ENCODE measurements at regions not wholly inside any gene's neighbourhood (a gene's known extent, or its start where the extent isn't known, plus 50 kb on each side); places are given as distances from the start of the nearest gene placed in this dataset.

GRCh38 chr16:86996081-86996480 lies 321.1 kb downstream of the C16orf95 start:
- no peak overlapping the region for H3K4me3 ChIP-seq
- H3K4me1 ChIP-seq: no peaks in the 10 kb centered on the region
- TF ChIP-seq, protein P1, sequence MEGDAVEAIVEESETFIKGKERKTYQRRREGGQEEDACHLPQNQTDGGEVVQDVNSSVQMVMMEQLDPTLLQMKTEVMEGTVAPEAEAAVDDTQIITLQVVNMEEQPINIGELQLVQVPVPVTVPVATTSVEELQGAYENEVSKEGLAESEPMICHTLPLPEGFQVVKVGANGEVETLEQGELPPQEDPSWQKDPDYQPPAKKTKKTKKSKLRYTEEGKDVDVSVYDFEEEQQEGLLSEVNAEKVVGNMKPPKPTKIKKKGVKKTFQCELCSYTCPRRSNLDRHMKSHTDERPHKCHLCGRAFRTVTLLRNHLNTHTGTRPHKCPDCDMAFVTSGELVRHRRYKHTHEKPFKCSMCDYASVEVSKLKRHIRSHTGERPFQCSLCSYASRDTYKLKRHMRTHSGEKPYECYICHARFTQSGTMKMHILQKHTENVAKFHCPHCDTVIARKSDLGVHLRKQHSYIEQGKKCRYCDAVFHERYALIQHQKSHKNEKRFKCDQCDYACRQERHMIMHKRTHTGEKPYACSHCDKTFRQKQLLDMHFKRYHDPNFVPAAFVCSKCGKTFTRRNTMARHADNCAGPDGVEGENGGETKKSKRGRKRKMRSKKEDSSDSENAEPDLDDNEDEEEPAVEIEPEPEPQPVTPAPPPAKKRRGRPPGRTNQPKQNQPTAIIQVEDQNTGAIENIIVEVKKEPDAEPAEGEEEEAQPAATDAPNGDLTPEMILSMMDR (IDR thresholded peaks at IDR 0.05): no peak
- TF ChIP-seq POLR2A (IDR thresholded peaks at IDR 0.05): no peak
- TF ChIP-seq POLR2AphosphoS5 (IDR thresholded peaks at IDR 0.05; ENCODE audit: insufficient read depth in 1 of 2, low read depth in 1 of 2): no peak
- H3K36me3 ChIP-seq: no peaks in the 10 kb centered on the region
- intact Hi-C loops (cut with DNase I): no loop called here
- no peak for DNase-seq (ENCODE audit: extremely low spot score in 2 of 2)
- no peaks in the 10 kb centered on the region for H3K9me3 ChIP-seq
- H3K27me3 ChIP-seq: no peaks in the 10 kb centered on the region
- no peak overlapping the region for H3K27ac ChIP-seq

DNA sequence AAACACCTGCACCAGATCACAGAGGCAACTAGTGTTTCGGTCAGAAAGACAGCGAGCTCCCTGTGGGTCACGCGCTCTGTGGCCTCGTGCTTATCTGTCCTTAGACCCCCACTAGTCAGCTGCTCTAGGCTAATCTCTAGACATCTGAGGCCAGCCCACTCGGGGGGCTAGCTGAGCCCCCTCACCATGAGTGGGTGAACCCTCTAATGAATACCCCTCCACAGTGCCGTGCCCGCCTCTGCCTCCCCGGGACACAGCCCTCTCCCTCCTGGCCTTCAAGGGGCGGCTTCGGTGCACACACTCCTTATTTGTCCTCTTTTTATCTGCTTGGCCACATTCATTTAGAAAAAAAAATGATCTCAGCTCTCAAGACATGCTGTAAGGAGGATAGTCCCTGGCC lies 320.1 kb downstream of the C16orf95 start:
- no peaks in the 10 kb centered on the region for H3K36me3 ChIP-seq
- no peaks in the 10 kb centered on the region for H3K4me1 ChIP-seq
- H3K9me3 ChIP-seq: no peaks in the 10 kb centered on the region
- no peak overlapping the region for H3K27ac ChIP-seq
- intact Hi-C loops (cut with DNase I): no loop called here
- no peak for DNase-seq (ENCODE audit: extremely low spot score in 2 of 2)
- no peaks in the 10 kb centered on the region for H3K27me3 ChIP-seq
- no peak overlapping the region for H3K4me3 ChIP-seq
- TF ChIP-seq POLR2AphosphoS5 (IDR thresholded peaks at IDR 0.05; ENCODE audit: insufficient read depth in 1 of 2, low read depth in 1 of 2): no peak
- no peak for TF ChIP-seq POLR2A (IDR thresholded peaks at IDR 0.05)
- TF ChIP-seq, protein P1 (IDR thresholded peaks at IDR 0.05): no peak

- intact Hi-C loops (cut with DNase I): no loop called here
- no peaks in the 10 kb centered on the region for H3K4me1 ChIP-seq
- DNase-seq (ENCODE audit: extremely low spot score in 2 of 2): no peak
Observed at GRCh38 chr16:86998196-86999001, 318.8 kb downstream of the C16orf95 start.

GRCh38 chr16:87000001-87000400 lies 317.2 kb downstream of the C16orf95 start:
- Histone ChIP-seq H3K4me3 (no peak overlapping the region), H3K27me3 (no peaks in the 10 kb centered on the region), H3K9me3 (no peaks in the 10 kb centered on the region), H3K27ac (no peak overlapping the region), H3K36me3 (no peaks in the 10 kb centered on the region), H3K4me1 (no peaks in the 10 kb centered on the region)
- DNase-seq (ENCODE audit: extremely low spot score in 2 of 2): no peak
- TF ChIP-seq POLR2AphosphoS5 (IDR thresholded peaks at IDR 0.05; ENCODE audit: insufficient read depth in 1 of 2, low read depth in 1 of 2): no peak
- TF ChIP-seq, protein P1 (IDR thresholded peaks at IDR 0.05): no peak
- no peak for TF ChIP-seq POLR2A (IDR thresholded peaks at IDR 0.05)
- intact Hi-C loops (cut with DNase I): no loop called here

More at GRCh38 chr16:86998196-86999001, 318.8 kb downstream of the C16orf95 start:
- Histone ChIP-seq H3K27me3 (no peaks in the 10 kb centered on the region), H3K9me3 (no peaks in the 10 kb centered on the region), H3K36me3 (no peaks in the 10 kb centered on the region), H3K27ac (no peak overlapping the region), H3K4me3 (no peak overlapping the region)
- no peak for TF ChIP-seq POLR2AphosphoS5 (IDR thresholded peaks at IDR 0.05; ENCODE audit: insufficient read depth in 1 of 2, low read depth in 1 of 2)
- TF ChIP-seq POLR2A (IDR thresholded peaks at IDR 0.05): no peak
- TF ChIP-seq, protein P1 (IDR thresholded peaks at IDR 0.05): no peak

GRCh38 chr16:87002717-87003413 lies 314.3 kb downstream of the C16orf95 start:
- no peak overlapping the region for H3K4me3 ChIP-seq
- no peaks in the 10 kb centered on the region for H3K9me3 ChIP-seq
- no peaks in the 10 kb centered on the region for H3K36me3 ChIP-seq
- H3K4me1 ChIP-seq: no peaks in the 10 kb centered on the region
- no peaks in the 10 kb centered on the region for H3K27me3 ChIP-seq
- DNase-seq (ENCODE audit: extremely low spot score in 2 of 2): no peak
- no peak overlapping the region for H3K27ac ChIP-seq
- intact Hi-C loops (cut with DNase I): no loop called here
- TF ChIP-seq POLR2AphosphoS5 (IDR thresholded peaks at IDR 0.05; ENCODE audit: insufficient read depth in 1 of 2, low read depth in 1 of 2) (no peak), POLR2A (IDR thresholded peaks at IDR 0.05) (no peak)
- TF ChIP-seq, protein P1 (IDR thresholded peaks at IDR 0.05): no peak

Data from vagina (tissue), 2 donors.